ENCODE measurements at regions not wholly inside any gene's neighbourhood (a gene's known extent, or its start where the extent isn't known, plus 50 kb on each side); places are given as distances from the start of the nearest gene placed in this dataset.
A peak's percentile ranks its signal among the peaks of the same experiment; 100 is the strongest.
"Not testable (repeated sequence)": the region's sequence is repeated elsewhere in the genome, so short reads cannot be mapped to it uniquely, and the experiment has no call there.

DNA sequence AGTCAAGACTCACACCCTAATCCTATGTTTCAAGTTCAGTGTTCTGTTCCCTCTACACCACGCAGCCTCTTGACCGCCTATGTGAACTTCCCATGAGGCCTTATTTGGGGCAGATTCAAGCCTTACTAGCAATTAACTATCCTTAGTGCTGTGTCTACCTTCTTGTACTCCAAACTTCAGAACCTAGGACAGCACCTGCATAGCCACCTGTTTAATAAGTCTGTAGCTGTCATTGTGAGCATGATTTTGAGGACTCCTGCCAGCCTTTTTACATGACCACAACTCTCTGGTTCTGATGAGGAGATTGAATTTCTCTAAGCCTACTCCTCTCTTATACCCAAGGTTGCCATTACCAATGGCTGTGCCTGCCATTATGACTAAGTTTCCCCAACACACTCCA, 50.8 kb upstream of the PCSK1 start:
- TF ChIP-seq, protein P1, sequence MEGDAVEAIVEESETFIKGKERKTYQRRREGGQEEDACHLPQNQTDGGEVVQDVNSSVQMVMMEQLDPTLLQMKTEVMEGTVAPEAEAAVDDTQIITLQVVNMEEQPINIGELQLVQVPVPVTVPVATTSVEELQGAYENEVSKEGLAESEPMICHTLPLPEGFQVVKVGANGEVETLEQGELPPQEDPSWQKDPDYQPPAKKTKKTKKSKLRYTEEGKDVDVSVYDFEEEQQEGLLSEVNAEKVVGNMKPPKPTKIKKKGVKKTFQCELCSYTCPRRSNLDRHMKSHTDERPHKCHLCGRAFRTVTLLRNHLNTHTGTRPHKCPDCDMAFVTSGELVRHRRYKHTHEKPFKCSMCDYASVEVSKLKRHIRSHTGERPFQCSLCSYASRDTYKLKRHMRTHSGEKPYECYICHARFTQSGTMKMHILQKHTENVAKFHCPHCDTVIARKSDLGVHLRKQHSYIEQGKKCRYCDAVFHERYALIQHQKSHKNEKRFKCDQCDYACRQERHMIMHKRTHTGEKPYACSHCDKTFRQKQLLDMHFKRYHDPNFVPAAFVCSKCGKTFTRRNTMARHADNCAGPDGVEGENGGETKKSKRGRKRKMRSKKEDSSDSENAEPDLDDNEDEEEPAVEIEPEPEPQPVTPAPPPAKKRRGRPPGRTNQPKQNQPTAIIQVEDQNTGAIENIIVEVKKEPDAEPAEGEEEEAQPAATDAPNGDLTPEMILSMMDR (IDR thresholded peaks at IDR 0.05; ENCODE audit: insufficient read depth, low read length, severe bottlenecking) = no peak
- Histone ChIP-seq H3K27me3 (ENCODE audit: control insufficient read depth, insufficient read depth, low read length) (no peaks in the 10 kb centered on the region), H3K4me3 (ENCODE audit: low read depth, low read length) (no peak overlapping the region), H3K36me3 (ENCODE audit: control insufficient read depth, insufficient read depth, low read length) (no peaks in the 10 kb centered on the region)
- FAIRE-seq (no peak), DNase-seq (ENCODE audit: low read depth) (peak; percentile 50)

DNA sequence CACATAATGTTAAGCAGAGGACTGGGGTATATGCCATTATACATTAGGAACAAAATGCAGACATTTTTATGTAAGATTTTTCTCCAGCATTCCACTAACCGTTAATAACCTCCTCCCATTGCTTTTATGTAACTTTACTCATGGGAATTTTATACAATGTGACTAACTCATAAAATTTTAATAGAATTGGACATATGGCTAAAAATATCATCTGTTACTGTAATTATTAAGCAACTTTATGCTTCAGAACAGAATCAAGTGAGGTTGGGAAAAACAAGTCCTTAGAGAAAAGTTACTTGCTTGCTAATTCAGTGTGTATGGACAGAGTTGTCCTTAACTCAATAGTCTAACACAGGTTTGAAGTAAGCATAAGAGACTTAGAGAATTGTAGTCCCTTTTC, 54.8 kb upstream of the PCSK1 start:
- Histone ChIP-seq H3K27me3 (ENCODE audit: control insufficient read depth, insufficient read depth, low read length) (no peaks in the 10 kb centered on the region), H3K36me3 (ENCODE audit: control insufficient read depth, insufficient read depth, low read length) (no peaks in the 10 kb centered on the region), H3K4me3 (ENCODE audit: low read depth, low read length) (no peak overlapping the region)
- DNase-seq (ENCODE audit: low read depth) = no peak
- TF ChIP-seq, protein P1 (IDR thresholded peaks at IDR 0.05; ENCODE audit: insufficient read depth, low read length, severe bottlenecking) = no peak
- FAIRE-seq = no peak

DNA sequence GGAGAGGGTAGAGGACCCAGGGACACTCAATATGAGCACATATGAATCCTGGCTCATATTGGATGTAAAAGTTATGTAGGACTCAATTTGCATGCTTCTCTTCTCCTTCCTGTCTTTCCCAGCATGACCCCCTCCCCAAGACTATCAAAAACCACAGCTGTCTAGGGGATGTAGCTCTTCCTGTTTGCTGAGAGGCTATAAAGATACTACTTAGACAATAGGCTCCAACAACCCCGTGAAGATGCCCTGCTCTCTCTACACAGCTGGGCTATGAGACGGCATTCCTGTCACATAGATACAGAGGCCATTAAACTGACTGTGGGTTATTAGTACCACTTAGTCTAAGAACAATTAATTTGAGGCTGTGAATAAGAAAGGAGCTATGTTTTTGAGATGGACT, 56.5 kb upstream of the PCSK1 start:
- no peaks in the 10 kb centered on the region for H3K27me3 ChIP-seq (ENCODE audit: control insufficient read depth, insufficient read depth, low read length)
- TF ChIP-seq, protein P1 (IDR thresholded peaks at IDR 0.05; ENCODE audit: insufficient read depth, low read length, severe bottlenecking) = no peak
- H3K4me3 ChIP-seq (ENCODE audit: low read depth, low read length) = no peak overlapping the region
- DNase-seq (ENCODE audit: low read depth) = no peak
- H3K36me3 ChIP-seq (ENCODE audit: control insufficient read depth, insufficient read depth, low read length) = no peaks in the 10 kb centered on the region
- FAIRE-seq = no peak

DNA sequence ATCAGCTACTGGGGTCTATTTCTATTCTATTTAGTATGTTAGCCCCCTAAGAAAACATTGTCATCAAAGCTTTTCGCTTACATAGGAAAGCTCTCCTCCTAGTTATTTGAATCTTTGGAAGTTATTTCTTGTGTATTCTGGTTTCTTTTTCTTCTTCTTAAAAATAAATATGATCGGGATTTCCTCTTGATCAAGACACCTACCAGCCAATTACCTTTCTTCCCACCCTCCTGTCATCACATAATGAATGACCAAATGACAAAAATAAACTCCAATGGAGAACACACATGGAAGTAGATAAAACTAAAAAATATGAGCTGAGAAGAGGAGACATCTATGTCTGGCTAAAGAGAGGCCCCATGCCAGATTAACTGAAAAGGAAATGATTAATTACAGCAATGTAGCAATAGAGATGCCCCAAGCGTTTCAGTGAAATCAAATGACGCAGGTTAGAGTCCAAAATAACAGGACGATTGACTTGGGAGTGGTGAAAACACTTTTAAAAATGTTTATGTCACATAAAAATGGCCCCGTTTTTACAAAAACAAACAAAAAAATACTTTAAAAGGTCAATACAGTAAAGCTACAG, 59.5 kb upstream of the PCSK1 start:
- no peak for FAIRE-seq
- no peaks in the 10 kb centered on the region for H3K27me3 ChIP-seq (ENCODE audit: control insufficient read depth, insufficient read depth, low read length)
- no peak overlapping the region for H3K4me3 ChIP-seq (ENCODE audit: low read depth, low read length)
- no peak for DNase-seq (ENCODE audit: low read depth)
- TF ChIP-seq, protein P1 (IDR thresholded peaks at IDR 0.05; ENCODE audit: insufficient read depth, low read length, severe bottlenecking) = no peak
- no peaks in the 10 kb centered on the region for H3K36me3 ChIP-seq (ENCODE audit: control insufficient read depth, insufficient read depth, low read length)

DNA sequence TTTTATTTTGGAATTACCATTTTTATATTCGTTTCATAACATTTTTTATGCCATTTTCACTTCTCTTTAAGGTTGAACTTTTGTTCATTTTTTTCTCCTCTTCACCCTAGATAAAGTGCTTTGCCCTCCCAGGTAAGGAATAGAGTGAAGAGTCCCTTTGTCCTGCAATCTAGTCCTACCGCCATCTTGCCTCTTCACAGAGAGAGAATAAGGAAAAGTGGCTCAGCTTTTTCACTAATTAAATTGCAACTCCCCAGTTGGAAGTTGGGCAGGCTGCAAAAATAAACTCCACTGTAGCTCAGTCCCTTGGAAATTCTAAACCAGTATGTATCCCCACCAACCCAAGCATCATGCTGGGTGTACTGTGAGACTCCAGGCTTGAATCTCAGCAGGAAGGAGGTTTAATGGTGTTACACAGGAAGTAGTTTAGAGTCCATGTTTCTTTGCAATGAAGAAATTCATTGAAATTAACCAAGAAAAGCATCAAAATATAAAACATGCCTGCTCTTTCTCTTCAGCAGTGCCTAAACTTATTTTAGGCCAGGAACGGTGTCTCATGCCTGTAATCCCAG, 60.3 kb upstream of the PCSK1 start:
- FAIRE-seq = no peak
- DNase-seq (ENCODE audit: low read depth) = no peak

DNA sequence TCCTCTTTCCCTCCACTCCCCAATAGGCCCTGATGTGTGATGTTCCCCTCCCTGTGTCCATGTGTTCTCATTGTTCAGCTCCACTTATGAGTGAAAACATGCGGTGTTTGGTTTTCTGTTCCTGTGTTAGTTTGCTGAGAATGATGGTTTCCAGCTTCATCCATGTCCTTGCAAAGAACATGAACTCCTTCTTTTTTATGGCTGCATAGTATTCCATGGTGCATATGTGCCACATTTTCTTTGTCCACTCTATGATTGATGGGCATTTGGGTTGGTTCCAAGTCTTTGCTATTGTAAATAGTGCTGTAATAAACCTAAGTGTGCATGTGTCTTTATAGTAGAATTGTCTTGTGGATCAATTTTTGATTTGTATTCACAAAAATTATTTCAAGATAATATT, 62.4 kb upstream of the PCSK1 start:
- not testable (repeated sequence) for FAIRE-seq; DNase-seq (ENCODE audit: low read depth); H3K27me3 ChIP-seq (ENCODE audit: control insufficient read depth, insufficient read depth, low read length); H3K36me3 ChIP-seq (ENCODE audit: control insufficient read depth, insufficient read depth, low read length); H3K4me3 ChIP-seq (ENCODE audit: low read depth, low read length)

More for the DNA sequence above, 60.3 kb upstream of the PCSK1 start:
- Histone ChIP-seq H3K36me3 (ENCODE audit: control insufficient read depth, insufficient read depth, low read length) (no peaks in the 10 kb centered on the region), H3K27me3 (ENCODE audit: control insufficient read depth, insufficient read depth, low read length) (no peaks in the 10 kb centered on the region), H3K4me3 (ENCODE audit: low read depth, low read length) (no peak overlapping the region)
- TF ChIP-seq, protein P1 (IDR thresholded peaks at IDR 0.05; ENCODE audit: insufficient read depth, low read length, severe bottlenecking) = no peak

DNA sequence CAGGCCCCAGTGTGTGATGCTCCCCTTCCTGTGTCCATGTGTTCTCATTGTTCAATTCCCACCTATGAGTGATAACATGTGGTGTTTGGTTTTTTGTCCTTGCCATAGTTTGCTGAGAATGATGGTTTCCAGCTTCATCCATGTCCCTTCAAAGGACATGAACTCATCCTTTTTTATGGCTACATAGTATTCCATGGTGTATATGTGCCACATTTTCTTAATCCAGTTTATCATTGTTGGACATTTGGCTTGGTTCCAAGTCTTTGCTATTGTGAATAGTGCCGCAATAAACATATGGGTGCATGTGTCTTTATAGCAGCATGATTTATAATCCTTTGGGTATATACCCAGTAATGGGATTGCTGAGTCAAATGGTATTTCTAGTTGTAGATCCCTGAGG, 64.0 kb upstream of the PCSK1 start:
- FAIRE-seq; DNase-seq (ENCODE audit: low read depth); H3K4me3 ChIP-seq (ENCODE audit: low read depth, low read length); H3K27me3 ChIP-seq (ENCODE audit: control insufficient read depth, insufficient read depth, low read length); H3K36me3 ChIP-seq (ENCODE audit: control insufficient read depth, insufficient read depth, low read length): not testable (repeated sequence)

All from bronchial epithelial cell (primary cell).